Esophagus (tissue), 2 donors: ENCODE measurements at regions not wholly inside any gene's neighbourhood (a gene's known extent, or its start where the extent isn't known, plus 50 kb on each side); places are given as distances from the start of the nearest gene placed in this dataset.
"Not testable (repeated sequence)": the region's sequence is repeated elsewhere in the genome, so short reads cannot be mapped to it uniquely, and the experiment has no call there.

Experiments used
- H3K27ac ChIP-seq, 2 donors: one replicate each; pipeline ENCODE4 v1.5.1; 2013; ENCODE audit warnings: low read depth in 2 of 2, mild to moderate bottlenecking in 2 of 2, inconsistent platforms in 1 of 2, low read length in 1 of 2, moderate library complexity in 1 of 2
- H3K27me3 ChIP-seq, 2 donors: one replicate each; pipeline ENCODE4 v1.6.1; 2013; ENCODE audit warnings: low read length in 2 of 2, control low read depth in 1 of 2, mild to moderate bottlenecking in 1 of 2; ENCODE audit not compliant: insufficient read depth in 2 of 2, control insufficient read depth in 1 of 2
- H3K36me3 ChIP-seq, 2 donors: one replicate each; pipeline ENCODE4 v1.6.1; 2013; ENCODE audit warnings: low read length in 1 of 2; ENCODE audit not compliant: control insufficient read depth in 2 of 2, insufficient read depth in 2 of 2
- H3K4me1 ChIP-seq, 2 donors: one replicate each; pipeline ENCODE4 v1.6.1; 2013; ENCODE audit warnings: low read length in 1 of 2; ENCODE audit not compliant: control insufficient read depth in 2 of 2, insufficient read depth in 2 of 2
- H3K4me3 ChIP-seq, 2 donors: one replicate each; pipeline ENCODE4 v1.5.1; 2013; ENCODE audit warnings: low read length in 2 of 2, mild to moderate bottlenecking in 2 of 2, low read depth in 1 of 2, moderate library complexity in 1 of 2
- H3K9me3 ChIP-seq, 2 donors: one replicate each; pipeline ENCODE4 v1.6.1; 2013; ENCODE audit warnings: mild to moderate bottlenecking in 2 of 2, low read depth in 1 of 2, low read length in 1 of 2, moderate library complexity in 1 of 2; ENCODE audit not compliant: control insufficient read depth in 2 of 2, insufficient read depth in 1 of 2
- WGBS, 2 donors: extraction: QIAGEN DNeasy Blood & Tissue Kit; methylation state at CpG; one replicate each; pipeline ENCODE4 v1.1.7; 2013; 5-methylcytosine and 5-hydroxymethylcytosine counted together
- donor health status: healthy with polysubstance abuse.
- donor health status: Bipolar disorder and iron deficiency.

DNA sequence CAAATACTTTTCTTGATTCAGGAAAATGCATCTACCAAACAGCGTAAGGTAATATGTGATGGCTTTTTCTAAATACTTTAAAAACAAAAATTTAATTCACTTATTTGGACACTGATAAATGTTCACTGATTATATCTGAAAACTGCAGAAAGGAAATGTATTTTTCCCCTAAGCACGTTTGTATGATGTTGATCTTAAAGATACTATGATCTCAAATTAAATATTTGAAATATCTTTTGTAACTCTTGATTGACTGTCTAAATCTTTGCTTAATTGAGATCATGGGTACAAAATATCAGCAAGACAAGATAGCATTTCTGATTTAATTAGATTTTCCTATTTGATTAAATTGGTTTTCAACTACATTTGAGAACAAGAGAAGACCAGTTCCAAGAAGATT lies 281.0 kb upstream of the UGT8 start:
- Histone ChIP-seq H3K4me3 (no peak overlapping the region), H3K27me3 (no peaks in the 10 kb centered on the region), H3K4me1 (no peaks in the 10 kb centered on the region), H3K36me3 (no peaks in the 10 kb centered on the region), H3K27ac (no peak overlapping the region), H3K9me3 (no peaks in the 10 kb centered on the region)
- 76 to 81% methylated on average over 2 of the region's 2 CpGs for WGBS, 2 donors

GRCh38 chr4:114318309-114318708 lies 280.3 kb upstream of the UGT8 start:
- Histone ChIP-seq H3K4me1 (no peaks in the 10 kb centered on the region), H3K36me3 (no peaks in the 10 kb centered on the region), H3K27ac (no peak overlapping the region), H3K27me3 (no peaks in the 10 kb centered on the region), H3K4me3 (no peak overlapping the region), H3K9me3 (no peaks in the 10 kb centered on the region)

DNA sequence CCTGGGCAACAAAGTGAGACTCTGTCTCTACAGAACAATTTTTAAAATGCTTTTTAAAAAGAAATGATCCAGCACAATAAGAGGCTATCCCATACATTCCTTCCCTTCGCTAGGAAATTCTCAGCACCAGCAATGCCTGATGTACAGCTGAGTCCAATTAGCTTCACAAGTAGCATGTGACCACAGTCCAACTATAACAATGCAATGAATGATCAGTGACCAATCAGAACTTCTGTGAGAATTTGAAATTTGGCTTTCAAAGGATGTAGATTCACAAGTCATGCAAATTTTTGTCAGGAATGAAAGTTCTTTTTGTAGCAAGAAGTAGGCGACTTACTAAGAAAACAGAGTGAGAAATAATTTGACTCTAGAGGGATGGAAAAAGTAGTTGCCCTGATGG lies 278.5 kb upstream of the UGT8 start:
- Histone ChIP-seq H3K9me3 (no peaks in the 10 kb centered on the region), H3K4me3 (no peak overlapping the region), H3K4me1 (no peaks in the 10 kb centered on the region), H3K27ac (no peak overlapping the region), H3K36me3 (no peaks in the 10 kb centered on the region), H3K27me3 (no peaks in the 10 kb centered on the region)
- WGBS, 2 donors: 90 to 97% methylated on average over 2 of the region's 2 CpGs

- Histone ChIP-seq H3K27ac (no peak overlapping the region), H3K36me3 (no peaks in the 10 kb centered on the region), H3K9me3 (no peaks in the 10 kb centered on the region), H3K4me3 (no peak overlapping the region), H3K4me1 (no peaks in the 10 kb centered on the region), H3K27me3 (no peaks in the 10 kb centered on the region)
- 52 to 66% methylated on average over 3 of the region's 3 CpGs for WGBS, 2 donors
These were observed 277.2 kb upstream of the UGT8 start for GRCh38 chr4:114321366-114321765.

DNA sequence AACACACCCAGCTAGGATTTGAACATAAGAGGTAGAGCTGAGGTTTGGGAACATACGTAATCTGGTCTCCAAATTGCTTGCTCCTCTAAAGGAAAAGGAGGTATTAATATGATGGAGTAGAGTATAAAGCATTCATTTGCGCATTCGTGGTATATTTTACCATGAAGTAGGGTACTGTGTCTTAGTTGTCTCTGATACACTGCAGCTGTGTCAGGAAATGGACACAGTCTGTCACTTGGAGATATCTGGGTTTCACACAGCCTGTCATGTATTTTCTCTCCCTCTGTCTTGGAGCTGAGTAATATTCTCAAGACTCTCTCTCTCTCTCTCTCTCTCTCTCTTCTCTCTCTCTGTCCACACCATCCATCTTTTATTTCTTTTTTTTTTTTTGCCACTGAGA lies 274.8 kb upstream of the UGT8 start:
- Histone ChIP-seq H3K4me1 (no peaks in the 10 kb centered on the region), H3K9me3 (no peaks in the 10 kb centered on the region), H3K27ac (no peak overlapping the region), H3K4me3 (no peak overlapping the region), H3K36me3 (no peaks in the 10 kb centered on the region), H3K27me3 (no peaks in the 10 kb centered on the region)
- WGBS, 2 donors: 52 to 65% methylated on average over 3 of the region's 3 CpGs

DNA sequence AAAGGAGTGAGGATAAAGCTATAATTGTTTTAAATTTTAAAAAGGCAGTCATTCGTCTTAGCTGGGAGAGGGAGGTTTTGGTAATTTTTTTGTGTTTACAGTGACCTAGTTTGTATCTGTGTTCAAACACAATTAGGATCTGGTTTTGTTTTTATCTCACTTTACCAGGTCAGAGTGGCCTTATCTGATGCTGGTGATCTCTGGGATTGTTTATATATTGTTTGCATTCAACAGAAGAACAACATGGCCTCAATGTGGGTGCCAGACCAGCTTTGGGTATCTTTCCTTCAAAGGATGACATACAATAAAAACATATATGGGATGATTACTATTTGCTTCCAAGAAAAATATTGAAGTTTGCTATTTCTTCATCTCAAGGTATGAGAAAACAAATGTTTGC lies 272.2 kb upstream of the UGT8 start:
- no peak overlapping the region for H3K4me3 ChIP-seq
- H3K36me3 ChIP-seq: no peaks in the 10 kb centered on the region
- no peaks in the 10 kb centered on the region for H3K27me3 ChIP-seq
- no peaks in the 10 kb centered on the region for H3K9me3 ChIP-seq
- no peak overlapping the region for H3K27ac ChIP-seq
- no peaks in the 10 kb centered on the region for H3K4me1 ChIP-seq
- 69 to 74% methylated on average over 1 of the region's 1 CpG for WGBS, 2 donors

- no peaks in the 10 kb centered on the region for H3K27me3 ChIP-seq
- no peak overlapping the region for H3K27ac ChIP-seq
- H3K4me1 ChIP-seq: no peaks in the 10 kb centered on the region
- no peaks in the 10 kb centered on the region for H3K36me3 ChIP-seq
- no peaks in the 10 kb centered on the region for H3K9me3 ChIP-seq
- 97% methylated on average over 1 of the region's 1 CpG for WGBS, 2 donors
- no peak overlapping the region for H3K4me3 ChIP-seq
These were observed 266.5 kb upstream of the UGT8 start for GRCh38 chr4:114332119-114332518.

- not testable (repeated sequence) for H3K27ac ChIP-seq, H3K4me1 ChIP-seq, H3K9me3 ChIP-seq, H3K27me3 ChIP-seq, H3K4me3 ChIP-seq, H3K36me3 ChIP-seq
These were observed 264.2 kb upstream of the UGT8 start for GRCh38 chr4:114334363-114334762.

- Histone ChIP-seq H3K9me3 (no peaks in the 10 kb centered on the region), H3K27ac (no peak overlapping the region), H3K27me3 (no peaks in the 10 kb centered on the region), H3K4me3 (no peak overlapping the region), H3K4me1 (no peaks in the 10 kb centered on the region), H3K36me3 (no peaks in the 10 kb centered on the region)
- WGBS, 2 donors: 23 to 36% methylated on average over 2 of the region's 2 CpGs
These were observed 263.7 kb upstream of the UGT8 start for GRCh38 chr4:114334884-114335330.

- Histone ChIP-seq H3K4me1 (no peaks in the 10 kb centered on the region), H3K27ac (no peak overlapping the region), H3K27me3 (no peaks in the 10 kb centered on the region), H3K4me3 (no peak overlapping the region), H3K36me3 (no peaks in the 10 kb centered on the region), H3K9me3 (no peaks in the 10 kb centered on the region)
These were observed 263.3 kb upstream of the UGT8 start for GRCh38 chr4:114335339-114335738.
